Nephron (organoid): ENCODE measurements at regions not wholly inside any gene's neighbourhood (a gene's known extent, or its start where the extent isn't known, plus 50 kb on each side); places are given as distances from the start of the nearest gene placed in this dataset.

Experiments
- H3K27ac Mint-ChIP-seq, 3 experiments: 2 replicates each; pipeline ENCODE4 v1.8.0; 2020; ENCODE audit warnings: mixed read lengths in 3 of 3, mild to moderate bottlenecking in 2 of 3, moderate library complexity in 1 of 3
- H3K27me3 Mint-ChIP-seq: 2 replicates; pipeline ENCODE4 v1.8.0; 2021; ENCODE audit warnings: low read depth, mild to moderate bottlenecking, moderate library complexity, mixed read lengths
- H3K36me3 Mint-ChIP-seq: 2 replicates; pipeline ENCODE4 v1.8.0; 2020; ENCODE audit warnings: low read depth, mixed read lengths
- H3K4me1 Mint-ChIP-seq: 2 replicates; pipeline ENCODE4 v1.8.0; 2020; ENCODE audit warnings: mixed read lengths
- H3K4me3 Mint-ChIP-seq, 3 experiments: 2 replicates each; pipeline ENCODE4 v1.8.0; 2020; ENCODE audit warnings: mild to moderate bottlenecking in 3 of 3, mixed read lengths in 3 of 3, moderate library complexity in 2 of 3
- H3K9me3 Mint-ChIP-seq: 2 replicates; pipeline ENCODE4 v1.8.0; 2020; ENCODE audit warnings: mixed read lengths
- CTCF ChIP-seq, 3 experiments: fragments of 200-600 bp; sonication (generic); IDR thresholded peaks; one replicate each; pipeline ENCODE4 v1.5.0; 2021; ENCODE audit warnings: antibody characterized with exemption in 3 of 3; ENCODE audit not compliant: unreplicated experiment in 3 of 3

GRCh38 chr1:36540056-36540455, 57.3 kb upstream of the CSF3R start:
- Mint-ChIP-seq H3K9me3 (no peaks in the 10 kb centered on the region), H3K4me3 (no peak overlapping the region), H3K4me1 (no peaks in the 10 kb centered on the region), H3K27me3 (peaks cover 39% of the 10 kb centered on the region), H3K27ac (no peak overlapping the region), H3K36me3 (no peaks in the 10 kb centered on the region)
- no peak for TF ChIP-seq CTCF (IDR thresholded peaks at IDR 0.05; ENCODE audit: unreplicated experiment in 3 of 3)

GRCh38 chr1:36539526-36539925, 56.8 kb upstream of the CSF3R start:
- Mint-ChIP-seq H3K27ac (no peak overlapping the region), H3K36me3 (no peaks in the 10 kb centered on the region)

GRCh38 chr1:36537991-36538390, 55.3 kb upstream of the CSF3R start:
- no peak overlapping the region for H3K27ac Mint-ChIP-seq
- no peak for TF ChIP-seq CTCF (IDR thresholded peaks at IDR 0.05; ENCODE audit: unreplicated experiment in 3 of 3)
- H3K4me3 Mint-ChIP-seq: no peak overlapping the region
- no peaks in the 10 kb centered on the region for H3K9me3 Mint-ChIP-seq
- peaks cover 37% of the 10 kb centered on the region for H3K27me3 Mint-ChIP-seq
- H3K36me3 Mint-ChIP-seq: no peaks in the 10 kb centered on the region
- no peaks in the 10 kb centered on the region for H3K4me1 Mint-ChIP-seq

More at GRCh38 chr1:36539526-36539925, 56.8 kb upstream of the CSF3R start:
- Mint-ChIP-seq H3K4me1 (no peaks in the 10 kb centered on the region), H3K27me3 (peaks cover 39% of the 10 kb centered on the region), H3K9me3 (no peaks in the 10 kb centered on the region), H3K4me3 (no peak overlapping the region)
- TF ChIP-seq CTCF (IDR thresholded peaks at IDR 0.05; ENCODE audit: unreplicated experiment in 3 of 3): no peak

- H3K27ac Mint-ChIP-seq: no peak overlapping the region
- no peaks in the 10 kb centered on the region for H3K9me3 Mint-ChIP-seq
- H3K27me3 Mint-ChIP-seq: peaks cover 36% of the 10 kb centered on the region
- no peaks in the 10 kb centered on the region for H3K36me3 Mint-ChIP-seq
- no peaks in the 10 kb centered on the region for H3K4me1 Mint-ChIP-seq
- TF ChIP-seq CTCF (IDR thresholded peaks at IDR 0.05; ENCODE audit: unreplicated experiment in 3 of 3): no peak
- H3K4me3 Mint-ChIP-seq: no peak overlapping the region
Measured at GRCh38 chr1:36537190-36537768, 54.6 kb upstream of the CSF3R start.

GRCh38 chr1:36536727-36537126, 54.0 kb upstream of the CSF3R start:
- TF ChIP-seq CTCF (IDR thresholded peaks at IDR 0.05; ENCODE audit: unreplicated experiment in 3 of 3): no peak
- H3K27me3 Mint-ChIP-seq: peaks cover 37% of the 10 kb centered on the region
- no peak overlapping the region for H3K4me3 Mint-ChIP-seq
- H3K4me1 Mint-ChIP-seq: no peaks in the 10 kb centered on the region
- H3K9me3 Mint-ChIP-seq: no peaks in the 10 kb centered on the region
- H3K27ac Mint-ChIP-seq: no peak overlapping the region
- H3K36me3 Mint-ChIP-seq: no peaks in the 10 kb centered on the region

- H3K4me3 Mint-ChIP-seq: no peak overlapping the region
- TF ChIP-seq CTCF (IDR thresholded peaks at IDR 0.05; ENCODE audit: unreplicated experiment in 3 of 3): no peak
- H3K27me3 Mint-ChIP-seq: peaks cover 41% of the 10 kb centered on the region
- no peaks in the 10 kb centered on the region for H3K9me3 Mint-ChIP-seq
- H3K4me1 Mint-ChIP-seq: no peaks in the 10 kb centered on the region
- H3K36me3 Mint-ChIP-seq: no peaks in the 10 kb centered on the region
- no peak overlapping the region for H3K27ac Mint-ChIP-seq
Measured at GRCh38 chr1:36534711-36535412, 52.1 kb upstream of the CSF3R start.
